Neutrophil (primary cell): ENCODE measurements at regions not wholly inside any gene's neighbourhood (a gene's known extent, or its start where the extent isn't known, plus 50 kb on each side); places are given as distances from the start of the nearest gene placed in this dataset.

Experiments
- H3K27ac ChIP-seq: fragments of 200-600 bp; sonication (generic); 2 replicates; pipeline ENCODE4 v1.5.1; 2016; ENCODE audit warnings: mild to moderate bottlenecking, moderate library complexity
- H3K27me3 ChIP-seq: fragments of 200-600 bp; sonication (generic); 2 replicates; pipeline ENCODE4 v1.6.0; 2016; ENCODE audit warnings: mild to moderate bottlenecking
- H3K36me3 ChIP-seq: fragments of 200-600 bp; sonication (generic); 2 replicates; pipeline ENCODE4 v1.5.1; 2017
- H3K4me1 ChIP-seq, 2 experiments: fragments of 200-600 bp in 1 of 2; sonication (generic) in 1 of 2; 1 replicate in 1 of 2; 2 replicates in 1 of 2; pipeline versions ENCODE4 v1.5.1 to v1.6.1; 2013 to 2016; ENCODE audit warnings: low read depth in 1 of 2, low read length in 1 of 2, mild to moderate bottlenecking in 1 of 2, moderate library complexity in 1 of 2; ENCODE audit not compliant: control insufficient read depth in 1 of 2, insufficient read depth in 1 of 2
- H3K4me3 ChIP-seq, 2 experiments: fragments of 200-600 bp in 1 of 2; sonication (generic) in 1 of 2; 1 replicate in 1 of 2; 2 replicates in 1 of 2; pipeline ENCODE4 v1.5.1; 2013 to 2016; ENCODE audit warnings: low read depth in 1 of 2, low read length in 1 of 2, mild to moderate bottlenecking in 1 of 2, moderate library complexity in 1 of 2
- H3K9me3 ChIP-seq: fragments of 200-600 bp; sonication (generic); 2 replicates; pipeline ENCODE4 v1.5.1; 2016
- CTCF ChIP-seq: fragments of 200-600 bp; sonication (generic); IDR thresholded peaks from 2 replicates; pipeline ENCODE4 v1.5.1; 2016; ENCODE audit warnings: antibody characterized with exemption

- no peak overlapping the region for H3K4me3 ChIP-seq
- TF ChIP-seq CTCF, result no peak
- no peaks in the 10 kb centered on the region for H3K36me3 ChIP-seq
- no peak overlapping the region for H3K27ac ChIP-seq
- no peaks in the 10 kb centered on the region for H3K4me1 ChIP-seq
- no peaks in the 10 kb centered on the region for H3K27me3 ChIP-seq
- H3K9me3 ChIP-seq, result no peaks in the 10 kb centered on the region
Measured at GRCh38 chr6:145319605-145320004, 415.7 kb downstream of the EPM2A start.

GRCh38 chr6:145323646-145324045 is 411.7 kb downstream of the EPM2A start:
- Histone ChIP-seq H3K4me1 (no peaks in the 10 kb centered on the region), H3K27ac (no peak overlapping the region), H3K4me3 (no peak overlapping the region), H3K9me3 (no peaks in the 10 kb centered on the region), H3K36me3 (no peaks in the 10 kb centered on the region), H3K27me3 (no peaks in the 10 kb centered on the region)
- no peak for TF ChIP-seq CTCF

GRCh38 chr6:145327586-145327985 is 407.7 kb downstream of the EPM2A start:
- Histone ChIP-seq H3K36me3 (no peaks in the 10 kb centered on the region), H3K27me3 (no peaks in the 10 kb centered on the region), H3K4me3 (no peak overlapping the region), H3K27ac (no peak overlapping the region), H3K4me1 (no peaks in the 10 kb centered on the region), H3K9me3 (no peaks in the 10 kb centered on the region)
- TF ChIP-seq CTCF, result no peak

GRCh38 chr6:145329257-145329656 is 406.1 kb downstream of the EPM2A start:
- H3K27me3 ChIP-seq, result no peaks in the 10 kb centered on the region
- H3K36me3 ChIP-seq, result no peaks in the 10 kb centered on the region
- H3K27ac ChIP-seq, result no peak overlapping the region
- H3K9me3 ChIP-seq, result no peaks in the 10 kb centered on the region
- no peaks in the 10 kb centered on the region for H3K4me1 ChIP-seq
- H3K4me3 ChIP-seq, result no peak overlapping the region
- no peak for TF ChIP-seq CTCF

GRCh38 chr6:145331066-145331465 is 404.3 kb downstream of the EPM2A start:
- Histone ChIP-seq H3K36me3 (no peaks in the 10 kb centered on the region), H3K27me3 (no peaks in the 10 kb centered on the region), H3K9me3 (no peaks in the 10 kb centered on the region), H3K27ac (no peak overlapping the region), H3K4me3 (no peak overlapping the region), H3K4me1 (no peaks in the 10 kb centered on the region)
- TF ChIP-seq CTCF, result no peak

- Histone ChIP-seq H3K4me1 (no peaks in the 10 kb centered on the region), H3K27ac (no peak overlapping the region), H3K4me3 (no peak overlapping the region), H3K27me3 (no peaks in the 10 kb centered on the region), H3K36me3 (no peaks in the 10 kb centered on the region), H3K9me3 (no peaks in the 10 kb centered on the region)
- no peak for TF ChIP-seq CTCF
Measured at GRCh38 chr6:145332011-145332410, 403.3 kb downstream of the EPM2A start.
